ENCODE measurements at regions not wholly inside any gene's neighbourhood (a gene's known extent, or its start where the extent isn't known, plus 50 kb on each side); places are given as distances from the start of the nearest gene placed in this dataset.

GRCh38 chr13:111604097-111604496 is 283.7 kb downstream of the TEX29 start:
- no peak for TF ChIP-seq CTCF (IDR thresholded peaks at IDR 0.05)
- TF ChIP-seq POLR2A (IDR thresholded peaks at IDR 0.05), result no peak
